HG03442 (cell line): ENCODE measurements at regions not wholly inside any gene's neighbourhood (a gene's known extent, or its start where the extent isn't known, plus 50 kb on each side); places are given as distances from the start of the nearest gene placed in this dataset.
A peak's percentile ranks its signal among the peaks of the same experiment; 100 is the strongest.
"Not testable (repeated sequence)": the region's sequence is repeated elsewhere in the genome, so short reads cannot be mapped to it uniquely, and the experiment has no call there.

Experiments
- ATAC-seq: cut with Tn5 transposase; IDR thresholded peaks from one replicate; pipeline ENCODE4 v1.9.1; 2021; ENCODE audit warnings: mild to moderate bottlenecking, moderate library complexity; ENCODE audit not compliant: unreplicated experiment

GRCh38 chr5:14054965-14055963 lies 87.9 kb upstream of the TRIO start:
- no peak for ATAC-seq

GRCh38 chr5:14054111-14054854 lies 88.9 kb upstream of the TRIO start:
- ATAC-seq: no peak

GRCh38 chr5:14050821-14051220 lies 92.3 kb upstream of the TRIO start:
- no peak for ATAC-seq

- ATAC-seq: no peak
Measured at GRCh38 chr5:14048434-14048833, 94.7 kb upstream of the TRIO start.

GRCh38 chr5:14041528-14042192 lies 97.2 kb upstream of the DNAH5 start:
- ATAC-seq: no peak

- ATAC-seq: no peak
Measured at GRCh38 chr5:14040542-14040941, 96.1 kb upstream of the DNAH5 start.

GRCh38 chr5:14039576-14039975 lies 95.1 kb upstream of the DNAH5 start:
- ATAC-seq: no peak

GRCh38 chr5:14039063-14039462 lies 94.6 kb upstream of the DNAH5 start:
- ATAC-seq: no peak

- ATAC-seq: no peak
Measured at GRCh38 chr5:14038341-14038959, 94.0 kb upstream of the DNAH5 start.

GRCh38 chr5:14036947-14037346 lies 92.5 kb upstream of the DNAH5 start:
- ATAC-seq: no peak

GRCh38 chr5:14036514-14036913 lies 92.0 kb upstream of the DNAH5 start:
- no peak for ATAC-seq

GRCh38 chr5:14035859-14036503 lies 91.5 kb upstream of the DNAH5 start:
- peak; percentile 44 for ATAC-seq

- no peak for ATAC-seq
Measured at GRCh38 chr5:14034963-14035362, 90.5 kb upstream of the DNAH5 start.

GRCh38 chr5:14032918-14033317 lies 88.4 kb upstream of the DNAH5 start:
- ATAC-seq: no peak

- ATAC-seq: no peak
Measured at GRCh38 chr5:14028938-14029584, 84.6 kb upstream of the DNAH5 start.

- no peak for ATAC-seq
Measured at GRCh38 chr5:14028188-14028587, 83.7 kb upstream of the DNAH5 start.

- ATAC-seq: no peak
Measured at GRCh38 chr5:14025569-14026286, 81.2 kb upstream of the DNAH5 start.

GRCh38 chr5:14022971-14023370 lies 78.5 kb upstream of the DNAH5 start:
- no peak for ATAC-seq

- ATAC-seq: not testable (repeated sequence)
Measured at GRCh38 chr5:14020944-14021343, 76.5 kb upstream of the DNAH5 start.
